ENCODE measurements at regions not wholly inside any gene's neighbourhood (a gene's known extent, or its start where the extent isn't known, plus 50 kb on each side); places are given as distances from the start of the nearest gene placed in this dataset.

DNA sequence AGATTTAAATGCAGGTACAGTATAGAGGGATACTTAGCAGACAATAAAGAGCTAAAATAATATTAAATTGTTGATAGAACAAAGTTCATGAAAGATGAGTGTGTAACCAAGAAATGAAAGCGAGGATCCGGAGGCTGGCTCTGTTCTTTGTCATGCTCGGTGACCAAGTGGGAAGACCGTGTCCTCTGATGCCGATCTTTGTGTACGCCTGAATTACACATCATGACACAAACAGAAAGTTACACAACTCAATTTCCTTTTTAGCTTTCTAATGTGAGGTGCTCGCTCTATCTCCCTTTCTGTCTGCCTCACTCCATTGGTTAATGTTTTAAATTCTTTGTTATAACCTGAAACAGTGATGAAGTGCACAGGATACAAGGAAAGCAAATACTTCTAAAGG is 114.8 kb upstream of the NEIL3 start:
- no peak for ATAC-seq
- no peak overlapping the region for H3K4me3 Mint-ChIP-seq
- WGBS (ENCODE audit: insufficient coverage), result 82% methylated on average over 6 of the region's 7 CpGs
- no peak overlapping the region for H3K27ac ChIP-seq (ENCODE audit: low read length)
- no peak for TF ChIP-seq CTCF (IDR thresholded peaks at IDR 0.05)
- no peaks in the 10 kb centered on the region for H3K9me3 ChIP-seq (ENCODE audit: control insufficient read depth, insufficient read depth, low read length)
- H3K27ac Mint-ChIP-seq, result no peak overlapping the region
- peaks cover 0 to 6% of the 10 kb centered on the region in 2 donors for H3K9me3 Mint-ChIP-seq
- no peaks in the 10 kb centered on the region for H3K27me3 Mint-ChIP-seq (ENCODE audit: low read depth in 2 of 2)
- no peak for DNase-seq
- no peaks in the 10 kb centered on the region for H3K36me3 ChIP-seq (ENCODE audit: control insufficient read depth, insufficient read depth, low read length)
- no peaks in the 10 kb centered on the region for H3K27me3 ChIP-seq (ENCODE audit: control insufficient read depth, insufficient read depth, low read length)
- no peaks in the 10 kb centered on the region for H3K4me1 ChIP-seq (ENCODE audit: control insufficient read depth, insufficient read depth, low read length)
- no peaks in the 10 kb centered on the region for H3K4me1 Mint-ChIP-seq
- H3K4me3 ChIP-seq (ENCODE audit: low read length), result no peak overlapping the region
- no peaks in the 10 kb centered on the region for H3K36me3 Mint-ChIP-seq
- intact Hi-C loops (cut with micrococcal nuclease), result no loop called here

GRCh38 chr4:177196615-177197014 is 113.1 kb upstream of the NEIL3 start:
- H3K4me1 ChIP-seq (ENCODE audit: control insufficient read depth, insufficient read depth, low read length), result no peaks in the 10 kb centered on the region
- no peak overlapping the region for H3K27ac Mint-ChIP-seq
- no peaks in the 10 kb centered on the region for H3K27me3 ChIP-seq (ENCODE audit: control insufficient read depth, insufficient read depth, low read length)
- H3K4me3 ChIP-seq (ENCODE audit: low read length), result no peak overlapping the region
- no peaks in the 10 kb centered on the region for H3K27me3 Mint-ChIP-seq (ENCODE audit: low read depth in 2 of 2)
- DNase-seq, result no peak
- no peak overlapping the region for H3K4me3 Mint-ChIP-seq
- no peaks in the 10 kb centered on the region for H3K36me3 Mint-ChIP-seq
- H3K9me3 Mint-ChIP-seq, result peaks cover 2 to 6% of the 10 kb centered on the region in 2 donors
- ATAC-seq, result no peak
- WGBS (ENCODE audit: insufficient coverage), result 85% methylated on average over 2 of the region's 2 CpGs
- H3K9me3 ChIP-seq (ENCODE audit: control insufficient read depth, insufficient read depth, low read length), result no peaks in the 10 kb centered on the region
- H3K36me3 ChIP-seq (ENCODE audit: control insufficient read depth, insufficient read depth, low read length), result no peaks in the 10 kb centered on the region
- H3K27ac ChIP-seq (ENCODE audit: low read length), result no peak overlapping the region
- H3K4me1 Mint-ChIP-seq, result no peaks in the 10 kb centered on the region
- intact Hi-C loops (cut with micrococcal nuclease), result no loop called here
- TF ChIP-seq CTCF (IDR thresholded peaks at IDR 0.05), result no peak

DNA sequence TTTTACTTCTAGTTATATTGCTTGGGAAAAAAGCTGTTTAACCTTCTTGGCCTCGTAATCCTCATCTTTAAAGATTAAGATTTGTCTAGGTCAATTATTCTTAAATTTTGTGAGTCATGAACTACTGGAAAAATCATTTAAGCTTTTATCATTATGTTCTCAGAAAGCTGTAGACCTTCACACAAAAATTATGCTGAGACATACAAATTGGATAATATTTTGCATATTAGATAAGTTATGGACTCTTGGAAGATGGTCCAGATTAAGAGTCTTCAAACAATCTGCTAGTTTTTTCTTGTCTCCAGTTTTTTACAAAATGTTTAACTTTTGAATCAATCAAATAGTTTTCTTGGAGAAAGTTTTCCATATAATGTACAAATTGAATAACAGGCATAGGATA is 108.1 kb upstream of the NEIL3 start:
- intact Hi-C loops (cut with micrococcal nuclease), result no loop called here
- no peak for TF ChIP-seq CTCF (IDR thresholded peaks at IDR 0.05)
- no CpG with 5 or more reads among the region's 1 CpG for WGBS (ENCODE audit: insufficient coverage)
- Mint-ChIP-seq H3K27me3 (ENCODE audit: low read depth in 2 of 2) (no peaks in the 10 kb centered on the region), H3K4me3 (no peak overlapping the region), H3K9me3 (peaks cover 2 to 6% of the 10 kb centered on the region in 2 donors), H3K27ac (no peak overlapping the region), H3K36me3 (no peaks in the 10 kb centered on the region), H3K4me1 (no peaks in the 10 kb centered on the region)
- ATAC-seq (no peak), DNase-seq (no peak)
- no peaks in the 10 kb centered on the region for H3K9me3 ChIP-seq (ENCODE audit: control insufficient read depth, insufficient read depth, low read length)
- no peaks in the 10 kb centered on the region for H3K27me3 ChIP-seq (ENCODE audit: control insufficient read depth, insufficient read depth, low read length)
- no peaks in the 10 kb centered on the region for H3K36me3 ChIP-seq (ENCODE audit: control insufficient read depth, insufficient read depth, low read length)
- H3K4me1 ChIP-seq (ENCODE audit: control insufficient read depth, insufficient read depth, low read length), result no peaks in the 10 kb centered on the region
- H3K27ac ChIP-seq (ENCODE audit: low read length), result no peak overlapping the region
- no peak overlapping the region for H3K4me3 ChIP-seq (ENCODE audit: low read length)

- 68% methylated on average over 1 of the region's 2 CpGs for WGBS (ENCODE audit: insufficient coverage)
- intact Hi-C loops (cut with micrococcal nuclease), result no loop called here
Observed at GRCh38 chr4:177204126-177204525, 105.5 kb upstream of the NEIL3 start.

More at GRCh38 chr4:177204126-177204525, 105.5 kb upstream of the NEIL3 start:
- H3K36me3 Mint-ChIP-seq, result no peaks in the 10 kb centered on the region
- Histone ChIP-seq H3K9me3 (ENCODE audit: control insufficient read depth, insufficient read depth, low read length) (no peaks in the 10 kb centered on the region), H3K4me3 (ENCODE audit: low read length) (no peak overlapping the region), H3K4me1 (ENCODE audit: control insufficient read depth, insufficient read depth, low read length) (no peaks in the 10 kb centered on the region), H3K36me3 (ENCODE audit: control insufficient read depth, insufficient read depth, low read length) (no peaks in the 10 kb centered on the region), H3K27ac (ENCODE audit: low read length) (no peak overlapping the region), H3K27me3 (ENCODE audit: control insufficient read depth, insufficient read depth, low read length) (no peaks in the 10 kb centered on the region)
- H3K27ac Mint-ChIP-seq, result no peak overlapping the region
- no peak for ATAC-seq
- no peaks in the 10 kb centered on the region for H3K4me1 Mint-ChIP-seq
- H3K27me3 Mint-ChIP-seq (ENCODE audit: low read depth in 2 of 2), result no peaks in the 10 kb centered on the region
- no peak overlapping the region for H3K4me3 Mint-ChIP-seq
- DNase-seq, result no peak
- peaks cover 0 to 2% of the 10 kb centered on the region in 2 donors for H3K9me3 Mint-ChIP-seq
- no peak for TF ChIP-seq CTCF (IDR thresholded peaks at IDR 0.05)

All from natural killer cell (primary cell).